Osteoblast (primary cell): ENCODE measurements at regions not wholly inside any gene's neighbourhood (a gene's known extent, or its start where the extent isn't known, plus 50 kb on each side); places are given as distances from the start of the nearest gene placed in this dataset.

Experiments used
- DNase-seq: peaks from one replicate; pipeline ENCODE4 v3.0.0; 2011; ENCODE audit warnings: low spot score, mixed read lengths; ENCODE audit not compliant: insufficient read length; ENCODE audit errors: missing footprints
- H2AFZ ChIP-seq: 2 replicates; pipeline ENCODE4 v1.6.0; 2011; ENCODE audit warnings: mild to moderate bottlenecking, low read length
- H3K27ac ChIP-seq: 2 replicates; pipeline ENCODE4 v1.5.1; 2011; ENCODE audit warnings: mild to moderate bottlenecking, low read depth, low read length, moderate library complexity
- H3K27me3 ChIP-seq: 2 replicates; pipeline ENCODE4 v1.6.0; 2012; ENCODE audit warnings: mild to moderate bottlenecking, control low read depth, inconsistent platforms, low read length, moderate library complexity; ENCODE audit not compliant: insufficient read depth
- H3K36me3 ChIP-seq: 2 replicates; pipeline ENCODE4 v1.5.1; 2011; ENCODE audit warnings: mild to moderate bottlenecking, low read length, control low read depth, moderate library complexity; ENCODE audit not compliant: insufficient read depth
- H3K4me1 ChIP-seq: 2 replicates; pipeline ENCODE4 v1.5.1; 2011; ENCODE audit warnings: mild to moderate bottlenecking, low read length, control low read depth, moderate library complexity; ENCODE audit not compliant: insufficient read depth
- H3K4me2 ChIP-seq: 2 replicates; pipeline ENCODE4 v1.6.0; 2011; ENCODE audit warnings: mild to moderate bottlenecking, low read length; ENCODE audit not compliant: insufficient read depth
- H3K4me3 ChIP-seq: fragments of 200-600 bp; sonication (generic); 3 replicates; pipeline ENCODE4 v1.5.1; 2012; ENCODE audit warnings: mild to moderate bottlenecking, low read length, inconsistent platforms; ENCODE audit not compliant: insufficient read depth
- H3K79me2 ChIP-seq: 2 replicates; pipeline ENCODE4 v1.6.0; 2012; ENCODE audit warnings: mild to moderate bottlenecking, low read length, control low read depth, inconsistent platforms; ENCODE audit not compliant: insufficient read depth
- H3K9me3 ChIP-seq: 2 replicates; pipeline ENCODE4 v1.5.1; 2011; ENCODE audit warnings: low read depth, low read length, control low read depth
- H4K20me1 ChIP-seq: 2 replicates; pipeline ENCODE4 v1.6.0; 2012; ENCODE audit warnings: mild to moderate bottlenecking, low read length, control low read depth; ENCODE audit not compliant: insufficient read depth
- CTCF ChIP-seq: IDR thresholded peaks from 2 replicates; pipeline ENCODE4 v1.5.1; 2011; ENCODE audit warnings: mild to moderate bottlenecking, low read depth, low read length, moderate library complexity; ENCODE audit errors: extremely low read depth

GRCh38 chr11:10641912-10642697 lies 51.5 kb downstream of the IRAG1 start:
- H3K4me3 ChIP-seq: no peak overlapping the region
- no peaks in the 10 kb centered on the region for H4K20me1 ChIP-seq
- no peak overlapping the region for H2AFZ ChIP-seq
- no peak overlapping the region for H3K4me2 ChIP-seq
- H3K9me3 ChIP-seq: no peaks in the 10 kb centered on the region
- H3K27ac ChIP-seq: no peak overlapping the region
- no peaks in the 10 kb centered on the region for H3K36me3 ChIP-seq
- no peaks in the 10 kb centered on the region for H3K27me3 ChIP-seq
- no peaks in the 10 kb centered on the region for H3K79me2 ChIP-seq
- DNase-seq: no peak
- H3K4me1 ChIP-seq: peaks cover 5% of the 10 kb centered on the region
- no peak for TF ChIP-seq CTCF

GRCh38 chr11:10641177-10641911 lies 52.2 kb downstream of the IRAG1 start:
- H3K4me2 ChIP-seq: no peak overlapping the region
- no peak overlapping the region for H2AFZ ChIP-seq
- no peaks in the 10 kb centered on the region for H3K79me2 ChIP-seq
- no peak for TF ChIP-seq CTCF
- H3K36me3 ChIP-seq: no peaks in the 10 kb centered on the region
- peaks cover 5% of the 10 kb centered on the region for H3K4me1 ChIP-seq
- no peak overlapping the region for H3K4me3 ChIP-seq
- no peak overlapping the region for H3K27ac ChIP-seq
- DNase-seq: no peak
- H4K20me1 ChIP-seq: no peaks in the 10 kb centered on the region
- no peaks in the 10 kb centered on the region for H3K27me3 ChIP-seq
- H3K9me3 ChIP-seq: no peaks in the 10 kb centered on the region

- no peak overlapping the region for H3K4me2 ChIP-seq
- H3K9me3 ChIP-seq: no peaks in the 10 kb centered on the region
- H3K4me1 ChIP-seq: peaks cover 5% of the 10 kb centered on the region
- no peaks in the 10 kb centered on the region for H3K79me2 ChIP-seq
- H3K27ac ChIP-seq: no peak overlapping the region
- H3K36me3 ChIP-seq: no peaks in the 10 kb centered on the region
- no peaks in the 10 kb centered on the region for H3K27me3 ChIP-seq
- H3K4me3 ChIP-seq: no peak overlapping the region
- H2AFZ ChIP-seq: no peak overlapping the region
- no peaks in the 10 kb centered on the region for H4K20me1 ChIP-seq
- TF ChIP-seq CTCF: no peak
- no peak for DNase-seq
Measured at GRCh38 chr11:10640308-10640707, 53.2 kb downstream of the IRAG1 start.

- H3K36me3 ChIP-seq: no peaks in the 10 kb centered on the region
- no peak overlapping the region for H3K4me3 ChIP-seq
- H3K9me3 ChIP-seq: no peaks in the 10 kb centered on the region
- no peak overlapping the region for H3K4me2 ChIP-seq
- H3K27me3 ChIP-seq: no peaks in the 10 kb centered on the region
- H2AFZ ChIP-seq: no peak overlapping the region
- DNase-seq: no peak
- H3K27ac ChIP-seq: no peak overlapping the region
- H3K4me1 ChIP-seq: peaks cover 5% of the 10 kb centered on the region
- no peaks in the 10 kb centered on the region for H3K79me2 ChIP-seq
- H4K20me1 ChIP-seq: no peaks in the 10 kb centered on the region
- no peak for TF ChIP-seq CTCF
Measured at GRCh38 chr11:10639350-10639749, 54.2 kb downstream of the IRAG1 start.
